ENCODE measurements at regions not wholly inside any gene's neighbourhood (a gene's known extent, or its start where the extent isn't known, plus 50 kb on each side); places are given as distances from the start of the nearest gene placed in this dataset.

DNA sequence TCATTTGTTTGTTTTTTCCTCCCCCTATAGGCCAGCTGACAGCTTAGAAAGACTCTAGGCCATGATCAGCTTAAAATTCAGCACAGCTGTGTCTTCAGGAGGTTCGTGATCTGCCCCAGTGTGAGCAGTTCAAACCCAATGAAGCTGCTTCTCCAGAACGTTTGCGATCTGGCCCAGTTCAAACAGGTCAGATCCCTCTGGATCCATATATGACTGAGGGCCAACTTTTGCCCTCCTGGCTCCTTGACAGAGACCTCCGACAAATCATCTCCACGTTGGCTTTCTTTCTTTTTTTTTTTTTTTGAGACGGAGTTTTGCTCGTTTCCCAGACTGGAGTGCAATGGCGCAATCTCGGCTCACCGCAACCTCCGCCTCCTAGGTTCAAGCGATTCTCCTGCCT is 50.2 kb upstream of the ATF7IP2 start:
- TF ChIP-seq, protein P1, sequence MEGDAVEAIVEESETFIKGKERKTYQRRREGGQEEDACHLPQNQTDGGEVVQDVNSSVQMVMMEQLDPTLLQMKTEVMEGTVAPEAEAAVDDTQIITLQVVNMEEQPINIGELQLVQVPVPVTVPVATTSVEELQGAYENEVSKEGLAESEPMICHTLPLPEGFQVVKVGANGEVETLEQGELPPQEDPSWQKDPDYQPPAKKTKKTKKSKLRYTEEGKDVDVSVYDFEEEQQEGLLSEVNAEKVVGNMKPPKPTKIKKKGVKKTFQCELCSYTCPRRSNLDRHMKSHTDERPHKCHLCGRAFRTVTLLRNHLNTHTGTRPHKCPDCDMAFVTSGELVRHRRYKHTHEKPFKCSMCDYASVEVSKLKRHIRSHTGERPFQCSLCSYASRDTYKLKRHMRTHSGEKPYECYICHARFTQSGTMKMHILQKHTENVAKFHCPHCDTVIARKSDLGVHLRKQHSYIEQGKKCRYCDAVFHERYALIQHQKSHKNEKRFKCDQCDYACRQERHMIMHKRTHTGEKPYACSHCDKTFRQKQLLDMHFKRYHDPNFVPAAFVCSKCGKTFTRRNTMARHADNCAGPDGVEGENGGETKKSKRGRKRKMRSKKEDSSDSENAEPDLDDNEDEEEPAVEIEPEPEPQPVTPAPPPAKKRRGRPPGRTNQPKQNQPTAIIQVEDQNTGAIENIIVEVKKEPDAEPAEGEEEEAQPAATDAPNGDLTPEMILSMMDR (IDR thresholded peaks at IDR 0.05; ENCODE audit: low read depth, low read length), result no peak
- no peak for DNase-seq (ENCODE audit: extremely low read depth, low read depth)
